Ecto neural progenitor cell (in vitro differentiated cells): ENCODE measurements at regions not wholly inside any gene's neighbourhood (a gene's known extent, or its start where the extent isn't known, plus 50 kb on each side); places are given as distances from the start of the nearest gene placed in this dataset.
"Not testable (repeated sequence)": the region's sequence is repeated elsewhere in the genome, so short reads cannot be mapped to it uniquely, and the experiment has no call there.

Experiments used
- DNase-seq: peaks from one replicate; pipeline ENCODE4 v3.0.0-alpha.2; 2018; ENCODE audit warnings: low spot score

DNA sequence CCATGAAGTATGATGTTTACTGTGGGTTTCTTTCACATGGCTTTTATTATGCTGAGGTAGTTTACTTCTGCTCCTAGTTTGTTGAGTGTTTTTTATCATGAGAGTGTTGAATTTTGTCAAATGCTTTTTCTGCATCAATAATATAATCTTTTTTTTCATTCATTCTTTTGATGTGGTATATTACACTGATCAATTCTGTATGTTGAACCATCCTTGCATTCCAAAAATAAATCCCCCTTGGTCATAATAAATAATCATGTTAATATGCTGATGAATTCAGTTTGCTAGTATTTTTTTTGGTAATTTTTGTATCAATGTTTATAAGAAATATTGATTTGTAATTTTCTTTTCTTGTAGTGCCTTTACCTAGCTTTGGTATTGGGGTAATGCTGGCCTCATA, 97.9 kb upstream of the ZNF648 start:
- no peak for DNase-seq

DNA sequence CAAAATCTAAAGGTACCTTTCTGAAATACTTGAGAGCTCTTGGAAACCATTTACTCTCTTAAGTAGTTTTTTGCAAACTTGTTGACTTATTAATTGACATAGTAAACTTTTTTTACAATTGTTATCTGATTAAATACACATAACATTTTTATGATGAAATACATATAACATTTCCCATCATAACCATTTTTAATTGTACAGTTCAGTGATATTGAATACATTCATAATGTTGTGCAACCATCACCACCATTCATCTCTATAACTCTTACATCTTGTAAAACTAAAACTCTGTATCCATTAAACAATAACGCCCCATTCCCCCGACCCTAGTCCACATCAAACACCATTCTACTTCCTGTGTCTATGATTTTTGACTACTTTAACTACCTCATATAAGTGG, 95.7 kb upstream of the ZNF648 start:
- DNase-seq = no peak

DNA sequence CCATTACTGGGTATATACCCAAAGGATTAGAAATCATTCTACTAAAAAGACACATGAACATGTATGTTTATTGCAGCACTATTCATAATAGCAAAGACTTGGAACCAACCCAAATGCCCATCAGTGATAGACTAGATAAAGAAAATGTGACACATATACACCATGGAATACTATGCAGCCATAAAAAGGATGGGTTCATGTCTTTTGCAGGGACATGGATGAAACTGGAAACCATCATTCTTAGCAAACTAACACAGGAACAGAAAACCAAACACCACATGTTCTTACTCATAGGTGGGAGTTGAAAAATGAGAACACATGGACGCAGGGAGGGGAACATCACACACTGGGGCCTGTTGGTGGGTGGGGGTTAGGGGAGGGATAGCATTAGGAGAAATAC, 92.9 kb upstream of the ZNF648 start:
- not testable (repeated sequence) for DNase-seq

DNA sequence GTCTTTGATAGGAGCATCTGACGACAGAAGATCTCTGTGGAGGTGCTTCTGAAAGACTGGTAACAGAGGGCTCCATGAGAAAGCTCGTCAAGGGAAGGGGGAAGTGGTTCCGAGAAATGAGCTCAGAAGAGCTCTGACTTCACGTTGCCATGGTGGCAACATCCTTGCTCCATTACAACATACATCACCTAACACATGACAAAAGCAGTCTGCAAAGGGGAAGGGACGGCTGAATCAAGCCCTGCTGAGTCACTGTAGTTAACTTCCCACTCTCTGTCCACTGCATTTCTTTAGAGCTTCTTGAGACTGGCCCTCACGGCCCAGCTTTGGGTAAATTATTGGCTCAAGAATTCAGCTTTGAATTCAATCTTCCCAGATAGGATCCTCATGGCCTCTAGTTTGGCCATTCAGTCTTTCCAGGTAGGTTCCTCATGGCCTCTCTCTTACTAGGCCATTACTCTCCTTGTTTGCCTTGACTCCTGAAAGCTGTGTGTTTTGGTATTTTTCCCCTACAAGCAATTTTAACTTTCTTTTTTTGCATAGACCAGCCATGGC, 88.0 kb upstream of the ZNF648 start:
- no peak for DNase-seq

DNA sequence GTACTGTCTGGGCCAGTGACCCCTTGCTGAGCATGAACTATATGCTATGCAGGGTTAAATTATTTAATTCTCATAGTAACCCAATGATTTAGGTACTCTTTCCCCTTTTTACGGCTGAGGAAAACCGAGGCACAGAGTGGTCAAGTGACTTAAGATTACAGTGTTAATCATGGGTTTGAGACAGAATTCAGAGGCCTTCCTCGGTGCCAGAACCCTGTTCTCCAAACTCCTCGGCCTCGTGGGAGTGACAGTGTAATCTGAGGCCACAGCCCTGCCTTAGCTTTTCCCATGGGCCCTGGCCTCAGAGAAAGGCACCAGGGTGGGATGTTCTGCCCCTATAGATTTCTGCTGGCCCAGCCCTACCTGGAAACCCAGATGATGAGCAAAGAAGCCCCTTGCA, 86.4 kb upstream of the ZNF648 start:
- DNase-seq = no peak

DNA sequence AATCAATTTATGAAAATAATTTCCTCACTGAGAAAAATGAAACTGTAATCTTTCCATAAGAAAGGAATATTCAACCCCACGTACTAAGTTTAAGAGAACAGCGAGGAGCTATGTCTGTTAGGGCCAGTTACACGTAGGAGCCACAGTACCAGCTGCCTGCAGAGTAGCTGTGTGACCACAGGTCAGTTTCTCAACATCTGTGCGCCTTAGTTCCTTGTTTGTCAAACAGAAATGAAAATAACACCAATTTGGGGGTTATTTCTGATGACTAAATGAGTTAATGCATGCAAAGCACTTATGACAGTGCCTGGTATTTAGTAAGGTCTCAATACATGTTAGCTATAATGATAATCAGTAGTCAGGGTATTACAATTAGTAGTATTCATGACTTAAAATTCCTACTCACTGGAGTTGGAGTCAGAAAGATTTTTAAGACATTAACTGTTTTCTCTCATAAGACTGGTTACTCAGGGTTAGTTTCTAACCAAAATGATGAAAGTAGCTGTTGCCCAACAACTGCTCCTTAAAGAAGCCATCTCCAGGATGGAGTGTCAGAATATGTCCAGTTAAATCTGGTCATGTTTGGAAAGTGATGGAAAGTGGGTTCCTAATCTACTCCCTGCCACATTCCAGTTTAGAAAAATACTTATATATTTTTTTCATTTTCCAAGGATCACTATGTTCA, 85.8 kb upstream of the ZNF648 start:
- no peak for DNase-seq

DNA sequence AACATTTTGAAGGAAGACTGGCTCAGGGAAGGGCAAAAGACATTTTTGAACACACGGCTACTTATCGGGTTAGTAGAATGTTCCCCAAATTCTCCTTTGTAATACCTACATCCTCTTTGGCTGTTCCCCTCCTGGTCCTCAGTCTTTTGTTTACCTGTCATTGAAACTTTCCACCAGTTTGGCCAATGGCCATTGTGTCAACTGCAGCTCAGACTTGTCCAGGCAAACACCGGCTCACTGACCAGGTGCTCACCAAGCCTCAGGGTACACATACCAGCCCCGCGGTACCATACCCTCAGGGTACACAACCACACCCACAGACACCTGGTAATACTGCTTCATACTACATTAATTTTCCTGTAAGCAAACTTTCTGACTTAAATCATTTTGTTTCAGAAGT, 84.8 kb upstream of the ZNF648 start:
- no peak for DNase-seq

DNA sequence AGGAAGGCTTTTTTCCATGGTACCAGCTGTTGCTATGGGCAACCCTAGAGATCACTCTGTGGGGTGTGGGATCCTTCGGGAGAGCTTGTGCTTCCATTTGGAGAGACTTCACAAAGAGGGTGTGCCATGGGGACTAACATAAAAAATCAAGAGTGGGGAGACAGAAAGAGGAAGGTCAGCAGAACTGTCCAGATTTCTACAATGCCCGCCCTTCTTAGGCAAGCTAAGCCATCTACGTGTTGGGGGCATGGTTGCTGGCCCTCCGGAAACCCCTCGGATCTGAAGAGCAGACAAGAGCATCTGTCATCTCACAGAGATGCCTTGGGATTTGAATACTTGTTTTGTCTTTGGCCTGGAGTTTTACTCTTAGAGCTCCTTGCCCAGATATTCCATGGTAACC, 83.9 kb upstream of the ZNF648 start:
- no peak for DNase-seq

DNA sequence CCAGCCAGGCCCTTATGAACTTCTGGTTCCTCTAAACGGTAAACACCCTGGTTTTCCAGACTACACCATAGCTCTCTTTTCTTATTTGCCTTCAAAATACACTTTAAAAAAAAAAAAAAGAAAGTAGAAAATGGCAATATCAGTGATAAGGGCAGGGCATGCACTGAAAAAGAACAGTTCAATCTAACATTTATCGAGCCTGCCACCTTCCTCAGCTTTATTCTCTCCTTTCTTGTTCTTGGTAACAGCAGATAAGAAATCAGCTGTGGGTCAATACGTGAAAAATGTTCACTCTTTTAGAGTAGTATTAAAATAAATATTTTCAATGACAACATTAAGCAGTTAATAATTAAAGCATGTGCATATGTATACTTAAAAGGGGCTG, 83.1 kb upstream of the ZNF648 start:
- no peak for DNase-seq

DNA sequence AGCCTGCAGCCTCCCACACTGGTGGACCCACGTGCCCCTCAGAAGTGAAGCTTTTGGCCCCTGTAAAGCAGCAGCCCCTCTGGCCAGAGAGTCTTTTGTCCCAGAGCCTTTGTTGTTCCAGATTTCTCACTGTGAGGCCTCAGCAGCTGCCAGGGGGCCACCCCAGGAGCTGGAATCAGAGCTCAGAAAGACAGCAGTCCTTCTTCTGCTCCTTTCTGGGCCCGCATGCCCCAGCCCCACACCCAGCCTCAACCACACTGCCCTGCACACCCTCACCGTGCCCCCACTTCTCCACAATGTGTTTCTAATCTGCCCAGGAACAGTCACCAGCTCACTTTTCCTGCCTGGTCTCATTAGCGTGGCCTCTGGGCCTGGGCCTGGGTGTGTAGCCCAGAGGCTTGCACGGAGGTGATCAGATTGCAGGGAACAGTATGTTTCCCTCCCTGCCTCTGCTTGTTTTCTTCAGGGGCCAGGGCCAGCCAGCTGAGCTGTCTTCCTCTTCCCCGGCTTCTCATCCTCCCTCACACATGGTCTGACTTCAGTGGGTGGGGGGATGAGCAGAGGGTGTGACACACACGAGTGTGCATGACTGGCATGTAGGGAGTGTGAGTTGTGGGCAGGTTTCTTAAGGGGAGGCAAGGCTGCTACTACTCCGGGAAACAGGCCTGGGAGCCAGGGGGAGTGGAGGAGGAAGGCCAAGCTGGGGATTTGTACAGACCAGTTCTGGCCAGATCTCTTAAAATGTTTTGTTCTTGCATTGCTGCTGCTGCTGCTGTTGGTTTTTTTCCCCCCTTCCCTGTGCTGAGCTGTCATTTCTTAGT, 82.5 kb upstream of the ZNF648 start:
- peak; percentile 72 for DNase-seq

DNA sequence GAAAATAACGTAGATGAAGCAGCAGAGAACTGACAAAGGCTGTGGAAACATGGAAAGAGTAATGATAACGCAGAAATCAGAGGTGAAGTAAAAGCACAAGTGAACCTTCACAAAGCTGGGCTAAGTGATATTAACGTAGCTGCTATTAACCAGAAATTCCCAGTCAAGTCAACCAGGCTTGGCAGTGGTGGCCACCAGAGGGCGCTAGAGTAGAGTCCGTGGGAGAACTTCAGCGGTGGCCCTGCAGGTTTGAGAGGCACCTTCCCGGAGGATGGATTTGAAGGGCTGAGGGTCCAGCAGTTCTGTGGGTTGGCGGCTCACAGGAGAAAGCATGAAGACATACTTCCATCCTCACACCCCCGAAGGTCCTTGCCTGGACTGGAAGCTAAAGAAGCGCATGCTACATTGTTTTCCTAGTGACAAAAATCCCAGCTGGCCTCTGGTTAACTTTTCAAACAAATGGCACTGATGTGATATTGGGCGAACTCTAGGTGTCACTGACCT, 81.7 kb upstream of the ZNF648 start:
- DNase-seq = peak; percentile 94

DNA sequence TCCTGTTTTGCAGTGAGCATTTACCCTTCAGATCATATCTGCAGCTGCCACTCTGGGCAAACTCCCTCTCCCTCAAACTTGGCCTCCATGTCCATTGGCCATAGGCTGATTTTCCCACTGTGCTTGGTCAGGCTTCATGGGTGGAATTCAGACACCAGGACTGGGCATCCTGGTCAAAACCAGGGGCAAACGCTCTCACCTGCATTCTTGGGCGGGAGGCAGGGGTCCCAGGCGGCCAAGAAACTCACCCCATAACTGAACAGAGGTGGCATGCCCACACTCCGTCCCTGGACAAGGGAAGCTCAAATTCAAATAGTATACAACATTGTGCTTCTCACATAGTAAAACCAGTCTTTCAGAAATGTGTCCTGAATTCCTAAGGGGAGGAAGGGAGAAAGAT, 81.1 kb upstream of the ZNF648 start:
- DNase-seq = no peak

DNA sequence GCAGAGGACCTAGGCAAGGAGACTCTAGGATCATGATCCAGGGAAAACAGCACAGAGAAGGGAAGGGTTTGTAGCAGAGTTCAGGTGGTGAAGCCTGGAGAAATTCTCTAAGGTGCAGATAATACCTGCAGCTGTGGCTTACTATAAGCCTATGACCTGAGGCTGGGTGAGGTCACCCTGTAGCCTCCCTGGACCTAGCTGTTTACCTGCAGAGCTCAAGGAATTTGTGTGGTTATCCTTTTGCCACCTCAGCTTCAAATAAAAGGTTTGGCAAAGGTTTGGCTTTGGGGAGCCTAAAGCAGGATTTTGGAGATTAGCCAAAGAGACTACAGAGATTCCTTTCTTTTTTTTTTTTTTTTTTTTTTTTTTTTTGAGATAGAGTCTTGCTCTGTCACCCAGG, 79.5 kb upstream of the ZNF648 start:
- no peak for DNase-seq

DNA sequence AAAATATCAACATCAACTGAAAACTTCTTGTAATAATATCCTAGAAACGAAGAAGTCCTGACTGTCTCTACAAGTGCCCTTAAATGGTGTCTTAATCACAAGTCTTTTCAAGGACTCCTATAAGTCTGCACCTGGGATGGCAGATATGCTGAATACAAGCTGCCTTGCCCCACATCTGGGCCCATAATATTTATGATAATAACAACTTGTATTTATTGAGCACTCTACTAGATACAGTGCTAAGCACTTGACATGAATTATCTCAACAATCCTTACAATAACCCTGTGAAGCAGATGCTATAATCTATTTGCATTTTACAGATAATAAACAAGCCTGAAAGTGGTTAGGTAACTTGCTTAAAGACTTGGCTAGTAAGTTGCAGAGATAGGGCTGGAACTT, 78.0 kb upstream of the ZNF648 start:
- no peak for DNase-seq

DNA sequence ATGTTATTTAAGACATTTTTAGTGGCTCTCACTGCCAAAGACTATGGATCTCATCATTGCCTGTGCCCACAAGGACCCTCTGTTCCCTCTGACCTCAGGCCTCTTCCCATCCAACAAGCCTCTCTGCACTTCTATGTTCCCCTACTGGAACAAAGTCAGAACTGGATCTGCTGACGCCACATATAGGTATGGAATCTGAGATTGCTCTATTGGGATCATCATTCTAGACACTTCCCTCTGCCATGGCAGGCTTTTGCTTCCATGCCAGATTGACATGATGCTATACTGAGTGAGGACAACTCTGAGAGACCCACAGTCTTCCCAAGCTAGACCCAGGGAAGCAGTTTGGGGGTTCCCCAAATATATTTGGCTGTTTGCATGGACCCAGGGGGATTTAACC, 76.0 kb upstream of the ZNF648 start:
- no peak for DNase-seq

DNA sequence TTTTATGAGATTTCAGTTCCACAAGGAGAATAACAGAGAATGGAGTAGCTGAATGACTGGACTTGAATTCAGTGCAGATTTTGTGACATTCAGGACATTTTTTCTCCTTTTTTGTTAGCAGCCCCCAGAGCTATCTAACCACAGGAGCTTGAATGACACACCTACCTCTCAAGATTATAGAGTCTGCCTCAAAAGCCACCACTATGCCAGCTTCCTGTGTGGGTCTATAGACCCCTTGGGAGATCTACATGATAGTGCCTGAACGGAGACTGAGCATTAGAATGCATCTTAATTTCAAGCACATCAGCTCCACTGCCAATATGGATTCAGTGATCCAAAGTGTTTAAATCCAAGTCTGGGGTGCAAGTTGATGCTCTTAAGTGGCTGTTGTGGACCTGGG, 74.4 kb upstream of the ZNF648 start:
- DNase-seq = no peak

DNA sequence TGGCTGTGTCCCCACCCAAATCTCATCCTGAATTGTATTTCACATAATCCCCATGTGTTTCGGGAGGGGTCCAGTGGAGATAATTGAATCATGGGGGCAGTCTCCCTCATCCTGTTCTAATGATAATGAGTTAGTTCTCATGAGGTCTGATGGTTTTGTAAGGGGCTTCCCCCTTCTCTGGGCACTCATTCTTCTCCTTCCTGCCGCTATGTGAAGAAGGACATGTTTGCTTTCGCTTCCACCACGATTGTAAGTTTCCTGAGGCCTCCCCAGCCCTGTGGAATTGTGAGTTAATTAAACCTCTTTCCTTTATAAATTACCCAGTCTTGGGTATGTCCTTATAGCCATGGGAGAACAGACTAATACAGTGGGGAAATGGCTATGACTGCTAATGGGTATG, 72.7 kb upstream of the ZNF648 start:
- no peak for DNase-seq

DNA sequence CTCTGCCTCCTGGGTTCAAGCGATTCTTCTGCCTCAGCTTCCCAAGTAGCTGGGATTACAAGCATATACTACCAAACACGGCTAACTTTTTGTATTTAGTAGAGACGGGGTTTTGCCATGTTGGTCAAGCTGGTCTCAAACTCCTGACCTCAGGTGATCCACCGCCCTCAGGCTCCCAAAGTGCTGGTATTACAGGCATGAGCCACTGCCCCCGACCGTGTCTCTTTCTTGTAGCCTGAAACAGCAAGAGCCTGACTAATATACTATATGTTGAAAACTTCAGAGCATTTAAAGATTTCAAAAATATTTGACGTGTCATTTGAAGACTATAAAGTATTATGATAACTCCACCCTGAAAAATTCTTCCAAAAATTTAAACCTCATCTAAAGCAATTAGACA, 71.7 kb upstream of the ZNF648 start:
- DNase-seq = no peak

DNA sequence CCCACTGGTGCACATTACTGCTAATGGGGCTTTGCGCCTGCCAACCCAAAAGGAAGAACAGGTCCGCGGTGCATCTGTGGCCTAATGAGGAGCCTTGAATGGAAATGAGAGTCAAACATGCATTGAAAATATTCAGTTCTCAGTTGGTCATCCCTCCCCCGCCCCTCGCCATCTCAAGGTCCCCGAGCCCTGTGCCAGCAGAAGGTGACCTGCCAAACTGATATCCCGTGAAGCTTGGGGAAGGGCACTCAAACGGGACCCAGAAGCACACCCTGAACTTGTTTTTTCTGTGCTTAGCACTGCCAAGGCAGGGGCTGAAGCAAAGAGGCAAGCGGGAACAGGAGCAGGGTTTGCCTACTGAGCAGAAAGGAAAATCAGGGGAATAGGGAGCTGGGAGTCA, 67.9 kb upstream of the ZNF648 start:
- DNase-seq = no peak

DNA sequence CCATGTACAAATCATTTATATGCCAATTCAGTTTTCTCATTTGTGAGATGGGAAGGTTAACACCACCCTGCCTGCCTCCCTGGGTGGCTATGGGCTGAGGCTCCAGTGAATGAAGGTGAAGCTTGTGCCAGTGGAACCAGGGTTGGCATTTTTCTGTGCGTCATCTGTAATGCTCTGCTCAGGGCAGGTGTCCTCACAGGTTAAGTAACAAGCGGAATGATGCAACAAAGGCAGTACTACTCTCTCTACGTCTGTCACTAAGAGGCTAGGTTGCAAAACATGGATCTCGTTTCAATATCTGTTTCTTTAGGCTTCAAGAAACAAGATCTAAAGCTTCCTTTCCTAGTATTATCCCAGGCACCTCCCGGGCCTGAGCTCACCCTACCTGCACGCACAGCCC, 67.0 kb upstream of the ZNF648 start:
- no peak for DNase-seq

DNA sequence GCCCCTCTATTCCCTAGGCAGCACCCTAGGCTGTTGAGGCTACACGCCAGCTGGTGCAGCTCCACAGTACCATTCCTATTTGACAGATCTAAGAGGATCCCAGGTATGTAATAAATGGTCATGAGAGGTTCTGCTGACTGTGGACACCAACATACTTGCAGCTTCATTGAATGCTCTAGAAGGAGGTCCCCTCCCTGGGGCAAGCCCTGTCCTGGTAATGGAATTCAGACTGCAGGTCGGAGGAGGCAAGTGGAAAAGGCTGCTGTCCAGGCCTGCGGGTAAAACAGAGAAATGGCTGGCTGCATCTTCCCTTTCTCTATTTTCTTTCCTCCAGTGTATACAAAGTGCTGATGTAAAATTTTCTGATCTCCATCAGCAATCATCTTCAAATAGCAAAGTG, 66.1 kb upstream of the ZNF648 start:
- DNase-seq = no peak

DNA sequence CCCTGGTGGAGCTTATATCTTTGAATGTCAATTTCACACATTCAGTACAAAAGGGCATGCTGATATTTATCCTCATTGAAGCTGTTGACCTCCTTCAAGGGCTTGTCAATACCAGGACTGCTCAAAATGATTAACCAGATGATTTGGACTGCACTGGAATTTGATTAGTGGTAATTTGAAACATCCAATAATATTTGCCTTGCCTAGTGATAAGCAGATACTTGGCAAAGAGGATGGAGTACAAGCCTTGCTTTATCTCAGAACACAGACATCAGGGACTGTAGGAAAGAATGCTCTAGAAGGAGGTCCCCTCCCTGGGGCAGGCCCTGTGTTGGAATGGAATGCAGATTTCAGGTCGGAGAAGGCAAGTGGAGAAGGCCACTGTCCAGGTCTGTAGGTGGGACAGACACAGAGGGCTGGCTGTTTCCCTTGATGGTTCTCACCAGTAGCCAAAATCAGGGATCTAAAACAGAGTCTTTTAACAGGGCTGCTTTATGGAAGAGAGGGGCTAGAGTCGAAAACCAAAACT, 64.8 kb upstream of the ZNF648 start:
- no peak for DNase-seq

DNA sequence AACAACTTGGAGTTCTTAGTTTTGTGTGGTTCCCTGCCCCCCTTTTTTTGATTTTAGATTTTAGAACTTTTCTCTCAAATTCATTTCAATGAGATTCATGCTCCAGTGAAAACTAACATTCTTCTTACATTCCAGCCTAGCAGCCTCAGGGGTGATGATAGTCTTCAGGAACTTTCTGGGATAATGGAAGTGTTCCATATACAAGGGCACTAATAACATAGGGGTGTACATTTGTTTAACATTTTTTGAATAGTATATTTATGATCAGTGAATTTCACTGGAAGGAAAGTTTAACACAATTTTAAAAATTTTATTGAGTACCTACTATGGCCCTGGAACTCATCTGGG, 61.4 kb upstream of the ZNF648 start:
- DNase-seq = no peak
